SH-SY5Y (cell line): ENCODE measurements at regions not wholly inside any gene's neighbourhood (a gene's known extent, or its start where the extent isn't known, plus 50 kb on each side); places are given as distances from the start of the nearest gene placed in this dataset.

Experiments used
- GATA2 ChIP-seq: IDR thresholded peaks from 2 replicates; pipeline ENCODE4 v1.6.1; 2011; ENCODE audit warnings: mild to moderate bottlenecking, low read depth, low read length
- GATA3 ChIP-seq: IDR thresholded peaks from 2 replicates; pipeline ENCODE4 v1.6.1; 2011; ENCODE audit warnings: low read depth, mild to moderate bottlenecking, low read length, moderate library complexity

DNA sequence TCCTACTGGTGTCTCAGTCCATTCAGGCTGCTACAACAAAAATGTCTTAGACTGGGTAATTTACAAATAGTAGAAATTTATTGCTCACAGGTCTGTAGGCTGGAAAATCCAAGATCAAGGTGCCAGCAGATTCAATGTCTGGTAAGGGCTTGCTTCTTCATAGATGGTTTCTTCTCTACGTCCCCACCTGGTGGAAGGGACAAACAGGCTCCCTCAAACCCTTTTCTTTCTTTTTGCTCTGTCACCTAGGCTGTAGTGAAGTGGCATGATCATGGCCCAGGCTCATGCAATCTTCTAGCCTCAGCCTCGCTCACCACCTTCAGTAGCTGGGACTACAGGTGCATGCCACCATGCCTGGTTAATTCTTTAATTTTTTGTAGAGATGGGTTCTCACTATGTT is 106.8 kb upstream of the RPH3A start:
- TF ChIP-seq GATA3 = no peak
- no peak for TF ChIP-seq GATA2
